ENCODE measurements at regions not wholly inside any gene's neighbourhood (a gene's known extent, or its start where the extent isn't known, plus 50 kb on each side); places are given as distances from the start of the nearest gene placed in this dataset.

DNA sequence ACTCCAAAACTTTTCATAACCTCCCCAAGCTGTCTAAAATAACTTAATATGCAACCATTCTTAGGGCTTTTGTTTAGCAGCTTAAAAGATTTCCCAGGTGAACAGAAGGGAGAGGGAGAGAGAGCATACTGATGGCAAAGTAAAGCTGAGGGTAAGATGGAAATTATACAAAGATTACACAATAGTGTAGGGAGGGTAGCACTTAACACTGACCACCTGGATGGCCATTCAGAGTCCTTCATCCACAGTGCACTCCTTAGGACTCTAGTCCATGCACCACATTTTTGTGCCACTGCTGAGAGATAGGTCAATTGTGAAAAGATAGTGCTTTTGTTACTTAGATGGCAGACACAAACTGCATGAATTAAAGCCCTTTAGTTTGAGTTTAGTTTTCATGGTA lies 574.6 kb downstream of the LMO4 start (continued):
- TF ChIP-seq ARID4B (CRISPR knock-in tag; IDR thresholded peaks at IDR 0.05; ENCODE audit: borderline replicate concordance) (no peak), TEAD4 (CRISPR knock-in tag; IDR thresholded peaks at IDR 0.05) (no peak), MAX (CRISPR knock-in tag; IDR thresholded peaks at IDR 0.05) (no peak), OVOL2 (CRISPR knock-in tag; IDR thresholded peaks at IDR 0.05; ENCODE audit: borderline replicate concordance) (no peak), ZNF317 (CRISPR knock-in tag; IDR thresholded peaks at IDR 0.05; ENCODE audit: borderline replicate concordance, low read depth) (no peak), NFATC4 (CRISPR knock-in tag; IDR thresholded peaks at IDR 0.05) (no peak)
- TF ChIP-seq, protein P1, sequence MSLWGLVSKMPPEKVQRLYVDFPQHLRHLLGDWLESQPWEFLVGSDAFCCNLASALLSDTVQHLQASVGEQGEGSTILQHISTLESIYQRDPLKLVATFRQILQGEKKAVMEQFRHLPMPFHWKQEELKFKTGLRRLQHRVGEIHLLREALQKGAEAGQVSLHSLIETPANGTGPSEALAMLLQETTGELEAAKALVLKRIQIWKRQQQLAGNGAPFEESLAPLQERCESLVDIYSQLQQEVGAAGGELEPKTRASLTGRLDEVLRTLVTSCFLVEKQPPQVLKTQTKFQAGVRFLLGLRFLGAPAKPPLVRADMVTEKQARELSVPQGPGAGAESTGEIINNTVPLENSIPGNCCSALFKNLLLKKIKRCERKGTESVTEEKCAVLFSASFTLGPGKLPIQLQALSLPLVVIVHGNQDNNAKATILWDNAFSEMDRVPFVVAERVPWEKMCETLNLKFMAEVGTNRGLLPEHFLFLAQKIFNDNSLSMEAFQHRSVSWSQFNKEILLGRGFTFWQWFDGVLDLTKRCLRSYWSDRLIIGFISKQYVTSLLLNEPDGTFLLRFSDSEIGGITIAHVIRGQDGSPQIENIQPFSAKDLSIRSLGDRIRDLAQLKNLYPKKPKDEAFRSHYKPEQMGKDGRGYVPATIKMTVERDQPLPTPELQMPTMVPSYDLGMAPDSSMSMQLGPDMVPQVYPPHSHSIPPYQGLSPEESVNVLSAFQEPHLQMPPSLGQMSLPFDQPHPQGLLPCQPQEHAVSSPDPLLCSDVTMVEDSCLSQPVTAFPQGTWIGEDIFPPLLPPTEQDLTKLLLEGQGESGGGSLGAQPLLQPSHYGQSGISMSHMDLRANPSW (CRISPR knock-in tag; conservative IDR thresholded peaks at IDR 0.05; ENCODE audit: low read depth) = no peak

- CTCF ChIA-PET = no interaction called here
- H3K4me1 Mint-ChIP-seq = peaks cover 9% of the 10 kb centered on the region
- H3K4me3 Mint-ChIP-seq = no peak overlapping the region
- ATAC-seq = no peak
- H3K36me3 Mint-ChIP-seq = no peaks in the 10 kb centered on the region
- no peak for DNase-seq (ENCODE audit: low spot score)
- no peaks in the 10 kb centered on the region for H3K27me3 Mint-ChIP-seq (ENCODE audit: low read depth)
- TF ChIP-seq AR (CRISPR knock-in tag; IDR thresholded peaks at IDR 0.05) (no peak), TCF7 (CRISPR knock-in tag; IDR thresholded peaks at IDR 0.05; ENCODE audit: low read depth) (no peak), HMGA2 (CRISPR knock-in tag; IDR thresholded peaks at IDR 0.05) (no peak), RORB (CRISPR knock-in tag; IDR thresholded peaks at IDR 0.05) (no peak), NR3C1 (CRISPR knock-in tag; conservative IDR thresholded peaks at IDR 0.05; ENCODE audit: low read depth) (no peak), JAZF1 (CRISPR knock-in tag; IDR thresholded peaks at IDR 0.05) (no peak), USF1 (CRISPR knock-in tag; IDR thresholded peaks at IDR 0.05) (no peak)
- TF ChIP-seq, protein P1 (CRISPR knock-in tag; conservative IDR thresholded peaks at IDR 0.05; ENCODE audit: low read depth) = no peak
- POLR2A ChIA-PET = no interaction called here
- H3K27ac Mint-ChIP-seq = no peak overlapping the region
- no peaks in the 10 kb centered on the region for H3K9me3 Mint-ChIP-seq
These were observed 576.0 kb downstream of the LMO4 start for GRCh38 chr1:87904651-87905050.
